Fibroblast of skin of scalp (primary cell): ENCODE measurements at regions not wholly inside any gene's neighbourhood (a gene's known extent, or its start where the extent isn't known, plus 50 kb on each side); places are given as distances from the start of the nearest gene placed in this dataset.

Source experiments
- DNase-seq: peaks from one replicate; pipeline ENCODE4 v3.0.0-alpha.2; 2013

DNA sequence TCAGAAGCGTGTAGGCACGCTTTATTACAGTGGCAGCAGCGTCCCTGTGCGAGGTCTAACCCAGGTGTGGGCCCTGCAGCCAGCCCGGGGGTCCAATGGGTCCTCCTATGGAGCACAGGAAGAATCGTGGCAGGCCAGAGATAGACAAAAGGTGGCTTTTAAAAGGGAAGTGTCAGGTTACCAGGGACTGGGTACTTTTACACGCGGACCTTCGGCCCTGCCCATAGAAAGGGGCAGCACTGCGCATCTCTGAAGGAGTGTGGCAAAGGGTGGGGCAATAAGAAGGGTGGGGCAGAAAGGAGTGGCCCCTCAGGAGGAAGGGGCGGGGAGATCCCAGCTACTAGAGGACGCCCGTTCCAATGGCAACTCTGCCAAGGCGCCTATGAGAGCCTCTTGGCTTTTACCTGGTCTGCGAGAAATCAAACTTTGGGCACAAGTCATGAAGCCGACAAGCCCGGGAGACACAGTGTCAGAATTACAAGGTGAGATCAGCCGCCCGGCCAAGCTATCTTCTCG lies 1419.8 kb downstream of the UQCRFS1 start:
- peak; percentile 79 for DNase-seq

DNA sequence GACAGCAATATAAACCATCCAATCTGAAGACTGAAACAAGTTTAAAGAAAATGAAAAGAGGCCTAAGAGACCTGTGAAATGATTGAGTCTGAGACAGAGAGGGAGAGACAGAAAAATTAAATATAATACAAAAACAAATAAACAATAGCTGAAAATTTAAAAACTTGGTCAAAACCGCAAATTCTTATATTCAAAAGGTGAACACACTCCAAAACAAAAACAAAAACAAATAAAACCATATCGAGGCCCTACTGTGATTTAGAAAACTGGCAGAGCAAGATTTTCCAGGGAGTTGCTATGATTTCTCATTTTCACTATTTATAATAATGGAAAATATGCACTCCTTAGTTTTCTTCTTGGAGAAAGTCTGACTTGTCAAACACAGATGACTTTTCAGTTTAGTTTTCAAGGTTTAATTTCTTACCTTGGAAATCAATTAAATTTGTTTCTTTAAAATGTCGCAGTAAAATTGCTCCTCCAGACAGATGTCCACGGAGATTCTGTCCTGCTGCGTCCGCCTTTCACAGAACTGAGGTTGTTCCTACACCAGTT lies 1420.3 kb downstream of the UQCRFS1 start:
- DNase-seq = no peak

DNA sequence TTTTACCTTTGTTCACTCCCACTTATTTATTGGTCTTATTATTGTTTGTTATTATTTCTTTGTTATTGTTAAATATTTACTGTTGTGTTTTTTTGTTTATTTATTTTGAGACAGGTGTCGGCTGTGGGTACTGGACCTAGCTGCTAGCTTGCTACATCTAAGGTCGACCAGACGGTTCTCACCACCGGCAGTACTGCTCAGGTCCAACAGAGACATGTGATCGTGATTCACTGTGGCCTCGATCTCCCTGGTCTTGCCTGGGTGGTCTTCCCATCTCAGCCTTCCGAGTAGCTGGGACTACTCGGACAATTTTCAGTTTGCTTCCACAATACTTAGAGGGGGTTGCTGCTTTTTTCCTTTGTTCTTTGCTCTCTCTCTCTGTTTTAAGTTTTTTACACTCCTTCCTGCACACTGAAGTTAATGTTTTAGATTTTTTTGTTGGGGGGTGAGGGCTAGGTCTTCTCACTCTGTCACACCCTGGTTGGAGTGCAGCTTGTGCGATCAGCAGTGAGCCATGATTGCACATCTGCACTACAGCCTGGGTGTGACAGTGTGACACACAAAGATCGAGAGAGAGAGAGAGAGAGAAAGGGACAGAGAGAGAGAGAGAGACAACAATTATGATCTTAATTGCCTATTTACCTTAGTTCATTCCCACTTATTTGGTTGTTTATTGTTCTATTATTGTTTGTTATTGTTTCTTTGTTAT lies 1432.4 kb downstream of the UQCRFS1 start:
- no peak for DNase-seq

DNA sequence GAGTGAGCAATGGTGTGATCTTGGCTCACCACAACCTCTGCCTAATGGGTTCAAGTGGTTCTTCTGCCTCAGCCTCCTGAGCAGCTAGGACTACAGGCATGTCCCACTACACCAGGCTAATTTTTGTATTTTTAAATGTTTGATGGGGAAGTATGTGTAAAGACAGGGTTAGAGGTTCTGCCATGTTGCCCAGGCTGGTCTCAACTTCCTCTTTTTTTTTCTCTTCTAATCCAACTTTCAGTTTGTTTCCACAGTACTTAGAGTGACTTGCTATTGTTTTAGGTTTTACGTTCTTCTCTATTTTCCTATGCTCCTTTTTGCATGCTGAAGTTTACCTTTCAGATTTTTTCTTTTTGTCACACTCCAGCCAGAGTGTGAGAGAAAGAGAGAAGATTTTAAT lies 1433.0 kb downstream of the UQCRFS1 start:
- DNase-seq = no peak

DNA sequence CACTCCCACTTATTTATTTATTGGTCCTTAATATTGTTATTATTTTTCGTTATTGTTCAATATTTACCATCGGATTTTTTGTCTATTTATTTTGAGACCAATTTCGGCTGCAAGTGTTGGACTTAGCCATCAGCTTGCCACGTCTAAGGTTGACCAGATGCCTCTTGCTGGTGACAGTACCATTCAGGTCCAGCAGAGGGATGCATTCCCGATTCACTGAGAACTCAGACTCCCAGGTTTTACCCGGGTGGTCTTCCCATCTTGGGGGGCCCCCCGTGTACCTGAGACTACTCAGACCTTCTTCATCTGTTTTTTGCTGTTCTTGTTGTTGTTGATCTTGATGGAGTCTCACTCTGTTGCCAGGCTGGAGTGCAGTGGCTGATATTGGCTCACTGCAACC lies 1435.2 kb downstream of the UQCRFS1 start:
- no peak for DNase-seq

DNA sequence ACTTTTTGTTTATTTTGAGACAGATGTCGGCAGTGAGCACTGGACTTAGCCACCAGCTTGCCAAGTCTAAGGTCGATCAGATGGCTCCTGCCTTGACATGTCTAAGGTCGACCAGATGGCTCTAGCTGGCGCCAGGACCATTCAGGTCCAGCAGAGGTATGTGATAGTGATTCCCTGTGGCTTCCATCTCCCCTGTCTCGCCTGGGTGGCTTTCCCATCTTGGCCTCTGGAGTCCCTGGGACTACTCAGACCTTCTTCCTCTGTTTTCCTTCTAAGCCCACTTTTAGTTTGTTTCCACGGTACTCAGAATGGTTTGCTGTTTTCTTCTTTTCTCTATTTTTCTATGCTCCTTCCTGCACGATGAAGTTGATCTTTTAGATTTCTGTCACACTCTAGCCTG lies 1435.7 kb downstream of the UQCRFS1 start:
- no peak for DNase-seq

DNA sequence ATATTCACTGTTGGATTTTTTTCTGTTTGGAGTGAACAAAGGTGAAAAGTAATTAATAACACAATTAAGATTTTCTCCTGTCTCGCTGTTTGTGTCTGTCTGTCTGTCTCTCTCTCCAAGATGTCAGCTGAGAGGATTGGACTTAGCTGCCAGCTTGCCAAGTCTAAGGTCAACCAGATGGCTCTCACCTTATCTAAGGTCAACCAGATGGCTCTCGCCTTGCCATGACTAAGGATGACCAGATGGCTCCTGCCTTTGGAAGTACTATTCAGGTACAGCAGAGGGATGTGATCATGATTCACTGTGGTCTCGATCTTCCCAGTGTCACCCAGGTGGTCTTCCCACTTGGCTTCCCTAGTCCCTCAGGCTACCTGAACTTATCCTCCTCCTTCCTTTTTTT lies 1436.4 kb downstream of the UQCRFS1 start:
- DNase-seq = no peak

DNA sequence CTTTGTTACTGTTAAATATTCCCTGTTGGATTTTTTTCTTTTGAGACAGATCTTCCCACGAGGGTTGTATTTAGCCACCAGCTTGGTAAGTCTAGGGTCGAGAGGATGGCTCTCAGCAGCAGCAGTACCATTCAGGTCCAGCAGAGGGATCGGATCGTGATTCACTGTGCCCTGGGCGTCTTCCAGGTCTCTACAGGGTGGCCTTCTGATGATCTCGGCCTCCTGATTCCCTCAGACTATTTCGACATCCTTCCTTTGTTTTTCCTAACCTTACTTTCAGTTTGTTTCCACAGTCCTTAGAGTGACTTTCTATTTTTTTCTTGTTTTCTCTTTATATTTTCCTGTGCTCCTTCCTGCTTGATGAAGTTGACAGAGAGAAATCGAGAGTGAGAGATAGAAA lies 1436.9 kb downstream of the UQCRFS1 start:
- peak; percentile 6 for DNase-seq

DNA sequence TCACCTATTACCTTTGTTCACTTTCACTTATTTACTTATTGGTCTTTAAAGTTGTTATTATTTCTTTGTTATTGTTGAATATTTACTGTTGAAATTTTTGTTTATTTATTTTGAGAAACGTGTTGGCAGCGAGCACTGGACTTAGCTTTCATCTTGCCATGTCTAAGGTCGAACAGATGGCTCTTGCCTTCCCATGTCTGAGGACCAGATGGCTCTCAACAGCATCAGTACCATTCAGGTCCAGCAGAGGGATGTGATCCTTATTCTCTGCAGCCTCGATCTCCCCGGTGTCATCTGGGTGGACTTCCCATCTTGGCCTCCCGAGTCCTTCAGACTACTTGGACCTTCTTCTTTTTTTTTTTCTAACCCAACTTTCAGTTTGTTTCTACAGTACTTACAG lies 1437.6 kb downstream of the UQCRFS1 start:
- DNase-seq = no peak

DNA sequence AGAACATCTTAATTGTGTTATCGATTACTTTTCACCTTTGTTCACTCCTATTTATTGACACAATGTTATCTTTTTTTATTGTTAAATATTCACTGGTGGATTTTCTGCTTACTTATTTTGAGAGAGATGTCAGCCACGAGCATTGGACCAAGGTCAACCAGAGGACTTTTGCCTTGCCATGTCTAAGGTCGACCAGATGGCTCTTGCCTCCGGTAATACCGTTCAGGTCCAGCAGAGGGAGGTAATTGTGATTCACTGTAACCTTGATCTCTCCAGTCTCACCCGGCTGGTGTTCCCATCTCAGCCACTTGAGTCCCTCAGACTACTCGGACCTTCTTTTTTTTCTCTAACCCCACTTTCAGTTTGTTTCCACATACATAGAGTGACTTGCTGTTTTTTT lies 1438.1 kb downstream of the UQCRFS1 start:
- DNase-seq = no peak

DNA sequence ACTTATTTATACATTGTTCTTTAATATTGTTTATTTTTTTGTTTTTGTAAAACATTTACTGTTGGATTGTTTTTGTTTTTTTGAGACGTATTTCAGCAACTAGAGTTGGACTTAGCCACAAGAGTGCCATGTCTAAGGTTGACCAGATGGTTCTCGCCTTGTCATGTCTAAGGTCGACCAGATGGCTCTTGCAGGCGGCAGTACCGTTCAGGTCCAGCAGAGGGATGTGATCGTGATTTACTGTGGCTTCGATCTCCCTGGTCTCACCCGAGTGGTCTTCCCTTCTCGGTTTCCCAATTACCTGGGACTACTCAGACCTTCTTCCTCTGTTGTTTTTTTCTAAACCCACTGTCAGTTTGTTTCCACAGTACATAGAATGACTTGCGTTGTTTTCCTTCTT lies 1438.6 kb downstream of the UQCRFS1 start:
- no peak for DNase-seq

DNA sequence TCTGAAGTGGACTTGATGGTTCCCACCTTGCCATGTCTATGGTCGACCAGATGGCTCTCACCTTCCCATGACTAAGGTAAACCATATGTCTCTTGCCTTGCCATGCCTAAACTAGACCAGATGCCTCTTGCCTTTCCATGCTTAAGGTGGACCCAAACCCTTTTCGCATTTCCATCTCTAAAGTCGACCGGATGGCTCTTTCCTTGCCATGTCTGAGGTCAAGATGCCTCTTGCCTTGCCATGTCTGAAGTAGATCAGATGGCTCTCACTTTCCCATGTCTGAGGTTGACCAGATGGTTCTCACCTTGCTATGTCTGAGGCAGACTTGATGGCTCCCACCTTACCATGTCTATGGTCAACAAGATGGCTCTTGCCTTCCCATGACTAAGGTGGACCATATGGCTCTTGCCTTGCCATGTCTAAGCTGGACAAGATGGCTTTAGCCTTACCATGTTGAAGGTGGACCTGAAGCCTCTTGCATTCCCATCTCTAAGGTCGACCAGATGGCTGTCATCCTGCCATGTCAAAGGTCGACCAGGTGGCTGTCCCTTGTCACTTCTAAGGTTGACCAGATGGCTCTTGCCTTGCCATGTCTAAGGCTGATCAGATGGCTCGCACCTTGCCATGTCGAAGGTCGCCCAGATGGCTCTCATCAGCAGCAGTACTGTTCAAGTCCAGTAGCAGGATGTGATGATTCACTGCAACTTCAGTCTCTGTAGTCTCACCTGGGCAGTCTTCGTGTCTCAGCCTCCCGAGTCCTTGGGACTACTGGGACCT lies 1439.4 kb downstream of the UQCRFS1 start:
- no peak for DNase-seq

DNA sequence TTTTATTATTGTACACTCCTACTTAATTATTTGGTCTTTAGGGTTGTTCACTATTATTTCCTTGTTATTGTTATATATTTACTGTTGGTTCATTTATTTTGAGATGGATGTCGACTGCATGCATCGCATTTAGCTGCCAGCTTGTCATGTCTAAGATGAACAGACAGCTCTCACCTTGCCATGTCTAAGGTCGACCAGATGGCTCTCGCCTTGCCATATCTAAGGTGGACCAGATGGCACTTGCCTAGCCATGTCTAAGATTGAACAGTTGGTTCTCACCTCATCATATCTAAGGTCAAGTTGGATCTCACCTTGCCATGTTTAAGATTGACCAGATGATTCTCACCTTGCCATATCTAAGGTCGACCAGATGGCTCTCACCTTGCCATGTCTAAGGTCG lies 1440.9 kb downstream of the UQCRFS1 start:
- no peak for DNase-seq

DNA sequence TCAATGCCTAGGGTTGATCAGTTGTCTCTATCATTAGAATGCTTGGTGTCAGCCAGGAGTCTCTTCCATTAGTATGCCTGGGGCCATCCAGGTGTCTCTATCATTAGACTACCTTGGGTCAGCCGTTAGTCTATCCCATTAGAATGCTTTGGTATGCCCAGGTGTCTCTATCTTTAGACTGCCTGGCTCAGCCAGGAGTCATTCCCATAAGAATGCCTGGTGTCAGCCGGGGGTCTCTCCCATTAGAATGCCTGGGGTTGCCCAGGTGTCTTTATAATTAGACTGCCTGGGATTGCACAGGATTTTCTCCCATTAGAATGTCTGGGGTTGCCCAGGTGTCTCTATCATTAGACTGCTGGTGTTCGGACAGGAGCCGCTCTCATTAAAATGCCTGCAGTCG lies 1442.9 kb downstream of the UQCRFS1 start:
- DNase-seq = no peak

DNA sequence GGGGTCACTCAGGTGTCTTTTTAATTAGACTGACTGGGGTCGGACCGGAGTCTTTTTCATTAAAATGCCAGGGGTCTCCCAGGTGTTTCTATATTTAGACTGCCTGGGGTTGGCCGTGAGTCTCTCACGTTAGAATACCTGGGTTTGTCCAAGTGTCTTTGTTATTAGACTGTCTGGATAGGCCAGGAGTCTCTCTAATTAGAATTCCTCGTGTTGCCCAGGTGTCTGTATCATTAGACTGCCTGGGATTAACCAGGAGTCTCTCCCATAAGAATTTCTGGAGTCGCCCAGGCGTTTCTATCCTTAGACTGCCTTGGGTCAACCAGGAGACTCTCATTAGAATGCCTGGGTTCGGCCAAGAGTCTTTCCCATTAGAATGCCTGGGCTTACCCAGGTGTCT lies 1445.7 kb downstream of the UQCRFS1 start:
- DNase-seq = no peak

DNA sequence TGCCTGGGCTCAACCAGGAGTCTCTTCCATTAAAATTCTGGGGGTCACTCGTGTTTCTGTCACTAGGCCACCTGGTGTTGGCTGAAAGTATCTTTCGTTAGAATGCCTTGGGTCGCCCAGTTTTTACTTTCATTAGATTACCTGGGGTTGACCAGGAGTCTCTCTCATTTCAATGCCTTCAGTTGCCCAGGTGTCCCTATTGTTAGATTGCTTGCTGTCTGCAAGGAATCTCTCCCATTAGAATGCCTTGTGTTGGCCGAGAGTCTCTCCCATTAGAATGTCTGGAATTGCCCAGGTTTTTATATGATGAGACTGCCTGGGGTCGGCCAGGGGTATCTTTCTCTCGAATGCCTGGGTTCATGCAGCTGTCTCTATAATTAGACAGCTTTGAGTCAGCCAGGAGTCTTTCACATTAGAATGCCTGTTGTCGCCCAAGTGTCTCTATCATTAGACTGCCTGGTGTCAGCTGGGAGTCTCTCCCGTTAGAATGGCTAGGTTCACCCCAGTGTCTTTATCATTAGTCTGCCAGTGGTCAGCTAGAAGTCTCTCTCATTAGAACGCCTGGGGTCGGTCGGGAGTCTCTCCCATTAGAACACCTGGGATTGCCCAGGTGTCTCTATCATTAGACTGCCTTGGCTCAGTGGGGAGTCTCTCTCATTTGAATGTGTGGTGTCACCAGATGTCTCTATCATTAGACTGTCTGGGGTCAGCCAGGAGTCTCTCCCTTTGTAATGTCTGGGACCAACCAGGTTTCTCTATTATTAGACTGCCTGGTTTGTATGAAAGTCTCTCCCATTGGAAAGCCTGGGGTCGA lies 1446.8 kb downstream of the UQCRFS1 start:
- DNase-seq = no peak

DNA sequence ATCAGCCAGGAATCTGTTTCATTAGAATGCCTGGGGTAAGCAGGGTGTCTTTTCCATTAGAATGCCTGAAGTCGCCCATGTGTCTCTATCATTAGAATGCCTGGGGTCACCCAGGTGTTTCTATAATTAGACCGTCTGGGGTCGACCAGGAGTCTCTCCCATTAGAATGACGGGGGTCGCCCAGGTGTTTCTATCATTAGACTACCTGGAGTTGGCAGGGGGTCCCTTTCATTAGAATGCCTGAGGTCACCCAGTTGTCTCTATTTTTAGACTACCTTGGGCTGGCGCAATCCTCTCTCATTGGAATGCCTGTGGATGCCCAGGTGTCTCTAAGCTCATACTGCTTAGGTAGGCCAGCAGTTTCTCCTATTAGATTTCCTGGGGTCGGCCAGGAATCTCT lies 1447.6 kb downstream of the UQCRFS1 start:
- DNase-seq = no peak

DNA sequence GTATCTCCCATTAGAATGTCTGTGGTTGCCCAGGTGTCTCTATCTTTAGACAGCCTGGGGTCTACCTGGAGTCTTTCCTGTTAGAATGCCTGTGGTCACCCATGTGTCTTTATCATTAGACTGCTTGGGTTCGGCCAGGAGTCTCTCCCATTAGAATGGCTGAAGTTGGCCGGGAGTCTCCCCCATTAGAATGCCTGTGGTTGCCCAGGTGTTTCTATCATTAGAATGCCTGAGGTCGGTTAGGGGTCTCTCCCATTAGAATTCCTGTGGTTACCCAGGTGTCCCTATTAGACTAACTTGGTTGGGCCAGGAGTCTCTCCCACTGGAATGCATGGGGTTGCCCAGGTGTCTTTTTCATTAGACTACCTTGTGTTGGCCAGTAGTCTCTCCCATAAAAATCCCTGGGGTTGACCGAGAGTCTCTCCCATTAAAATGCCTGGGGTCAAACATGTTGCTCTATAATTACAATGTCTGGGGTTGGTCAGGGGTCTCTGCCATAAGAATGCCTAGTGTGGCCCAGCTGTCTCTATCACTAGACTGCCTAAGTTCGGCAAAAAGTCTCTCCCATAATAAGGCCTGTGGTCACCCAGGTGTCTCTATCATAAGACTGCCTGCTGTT lies 1448.7 kb downstream of the UQCRFS1 start:
- DNase-seq = no peak

DNA sequence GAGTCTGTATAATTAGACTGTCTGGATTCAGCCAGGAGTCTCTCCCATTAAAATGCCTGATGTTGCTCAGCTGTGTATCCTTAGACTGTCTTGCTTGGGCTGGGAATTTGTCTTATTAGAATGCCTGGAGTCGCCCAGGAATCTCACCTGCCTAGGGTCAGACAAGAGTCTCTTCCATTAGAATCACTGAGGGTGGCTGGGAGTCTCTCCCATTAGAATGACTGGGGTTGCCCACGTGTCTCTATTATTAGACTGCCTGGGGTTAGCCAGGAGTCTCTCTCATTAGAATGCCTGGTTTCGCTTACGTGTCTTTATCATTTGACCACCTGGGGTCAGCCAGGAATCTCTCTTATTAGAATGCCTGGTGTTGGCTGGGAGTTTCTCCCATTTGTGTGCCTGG lies 1450.0 kb downstream of the UQCRFS1 start:
- no peak for DNase-seq

DNA sequence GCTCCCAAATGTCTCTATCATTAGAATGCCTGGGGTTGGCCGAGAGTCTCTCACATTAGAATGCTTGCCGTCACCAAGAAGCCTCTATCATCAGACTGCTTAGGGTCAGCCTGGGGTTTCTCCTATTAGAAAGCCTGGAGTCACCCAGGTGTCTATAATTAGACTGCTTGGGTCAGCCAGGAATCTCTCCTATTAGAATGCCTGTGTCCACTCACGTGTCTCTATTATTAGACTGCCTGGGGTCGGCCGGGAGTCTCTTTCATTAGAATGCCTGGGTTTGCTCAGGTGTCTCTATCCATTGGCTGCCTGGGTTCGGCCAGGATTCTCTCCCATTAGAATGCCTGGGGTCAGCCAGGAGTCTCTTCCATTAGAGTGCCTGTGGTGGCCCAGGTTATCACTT lies 1453.1 kb downstream of the UQCRFS1 start:
- no peak for DNase-seq

DNA sequence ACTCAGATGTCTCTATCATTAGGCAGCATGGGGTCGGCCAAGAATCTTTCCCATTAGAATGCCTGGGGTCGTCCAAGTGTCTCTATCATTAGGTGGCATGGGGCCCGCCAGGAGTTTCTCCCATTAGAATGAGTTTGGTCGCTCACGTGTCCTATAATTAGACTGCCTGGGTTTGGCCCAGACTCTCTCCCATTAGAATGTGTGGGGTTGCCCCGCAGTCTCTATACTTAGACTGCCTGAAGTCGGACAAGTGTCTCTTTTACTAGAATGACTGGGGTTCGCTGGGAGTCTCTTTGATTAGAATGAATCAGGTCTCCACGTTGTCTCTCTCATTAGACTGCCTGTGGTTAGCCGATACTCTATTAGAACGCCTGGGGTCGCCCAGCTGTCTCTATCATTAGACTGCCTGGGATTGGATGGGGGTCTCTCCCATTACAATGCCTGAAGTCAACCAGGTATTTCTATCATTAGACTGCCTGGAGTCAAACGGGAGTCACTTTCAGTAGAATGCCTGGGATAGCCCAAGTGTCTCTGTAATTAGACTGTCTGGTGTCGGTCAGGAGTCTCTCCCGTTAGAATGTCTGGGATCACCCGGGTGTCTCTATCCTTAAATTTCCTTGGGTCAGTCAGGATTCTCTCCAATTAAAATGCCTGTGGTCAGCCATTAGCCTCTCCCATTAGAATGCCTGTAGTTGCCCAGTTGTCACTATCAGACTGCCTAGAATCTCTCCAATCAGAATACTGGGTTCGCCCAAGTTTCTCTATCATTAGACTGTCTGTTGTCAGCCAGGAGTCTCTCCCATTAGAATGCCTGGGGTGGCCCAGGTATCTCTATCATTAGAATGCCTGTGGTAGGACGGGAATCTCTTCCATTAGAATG lies 1454.1 kb downstream of the UQCRFS1 start:
- no peak for DNase-seq

DNA sequence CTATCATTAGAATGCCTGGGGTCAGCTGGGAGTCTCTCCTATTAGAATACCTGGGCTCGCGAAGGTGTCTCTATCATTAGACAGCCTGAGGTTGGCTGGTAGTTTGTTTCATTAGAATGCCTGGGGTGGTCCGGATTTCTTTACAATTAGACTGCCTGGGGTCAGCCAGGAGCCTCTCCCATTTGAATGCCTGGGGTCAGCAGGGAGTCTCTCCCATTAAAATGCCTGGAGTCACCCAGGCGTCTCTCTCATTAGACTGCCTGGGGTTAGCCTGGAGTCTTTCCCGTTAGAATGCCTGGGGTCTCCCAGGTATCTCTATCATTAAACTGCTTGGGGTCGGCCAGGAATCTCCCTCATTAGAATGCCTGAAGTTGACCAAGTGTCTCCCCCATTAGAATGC lies 1458.3 kb downstream of the UQCRFS1 start:
- no peak for DNase-seq
